RWPE1 (cell line): ENCODE measurements at regions not wholly inside any gene's neighbourhood (a gene's known extent, or its start where the extent isn't known, plus 50 kb on each side); places are given as distances from the start of the nearest gene placed in this dataset.

Experiments used
- CTCF ChIA-PET: fragments of 350-600 bp; sonication (Branson Sonifier 250); formaldehyde crosslinking; extraction: SDS; loops from one replicate; lab custom pipeline; 2021; lab: Yijun Ruan, JAX
- POLR2A ChIA-PET: fragments of 400-600 bp; formaldehyde crosslinking; extraction: SDS; loops from one replicate; lab custom pipeline; 2020; ENCODE audit warnings: antibody characterized with exemption; ENCODE audit not compliant: low non-redundant PET; lab: Yijun Ruan, JAX
- DNase-seq: peaks from one replicate; pipeline ENCODE4 v3.0.0; 2012; ENCODE audit warnings: low spot score
- H3K27ac ChIP-seq: fragments of 450-650 bp; 2 replicates; pipeline ENCODE4 v1.5.1; 2017
- CTCF ChIP-seq: fragments of 450-650 bp; conservative IDR thresholded peaks from 2 replicates; pipeline ENCODE4 v1.5.1; 2017; ENCODE audit warnings: low read depth, mild to moderate bottlenecking

GRCh38 chr9:92187390-92187789, 72.2 kb upstream of the SPTLC1 start:
- DNase-seq, result no peak
- H3K27ac ChIP-seq, result no peak overlapping the region
- no peak for TF ChIP-seq CTCF
- ChIA-PET CTCF (interaction anchor here (1.2 kb wide), 1 partner anchor 47 kb away, joined by 5 read pairs; no protein-coding TSS in a partner anchor), POLR2A (no interaction called here)

- DNase-seq, result no peak
- no peak for TF ChIP-seq CTCF
- CTCF ChIA-PET, result interaction anchor here (0.6 kb wide), 1 partner anchor 33 kb away, joined by 3 read pairs; no protein-coding TSS in a partner anchor
- POLR2A ChIA-PET, result no interaction called here
- H3K27ac ChIP-seq, result no peak overlapping the region
Measured at GRCh38 chr9:92186631-92187030, 71.4 kb upstream of the SPTLC1 start.

- no peak for DNase-seq
- CTCF ChIA-PET, result no interaction called here
- POLR2A ChIA-PET, result no interaction called here
- no peak for TF ChIP-seq CTCF
- H3K27ac ChIP-seq, result no peak overlapping the region
Measured at GRCh38 chr9:92185681-92186080, 70.5 kb upstream of the SPTLC1 start.

- CTCF ChIA-PET, result no interaction called here
- no peak overlapping the region for H3K27ac ChIP-seq
- TF ChIP-seq CTCF, result no peak
- no peak for DNase-seq
- POLR2A ChIA-PET, result no interaction called here
Measured at GRCh38 chr9:92185096-92185495, 69.9 kb upstream of the SPTLC1 start.

GRCh38 chr9:92184041-92184564, 68.9 kb upstream of the SPTLC1 start:
- no peak for DNase-seq
- ChIA-PET CTCF (interaction anchor here (0.6 kb wide), 1 partner anchor 1322 kb away, joined by 4 read pairs; no protein-coding TSS in a partner anchor), POLR2A (no interaction called here)
- no peak overlapping the region for H3K27ac ChIP-seq
- no peak for TF ChIP-seq CTCF

GRCh38 chr9:92183449-92183848, 68.2 kb upstream of the SPTLC1 start:
- ChIA-PET CTCF (no interaction called here), POLR2A (no interaction called here)
- no peak for TF ChIP-seq CTCF
- H3K27ac ChIP-seq, result no peak overlapping the region
- DNase-seq, result no peak
